ENCODE measurements at regions not wholly inside any gene's neighbourhood (a gene's known extent, or its start where the extent isn't known, plus 50 kb on each side); places are given as distances from the start of the nearest gene placed in this dataset.

DNA sequence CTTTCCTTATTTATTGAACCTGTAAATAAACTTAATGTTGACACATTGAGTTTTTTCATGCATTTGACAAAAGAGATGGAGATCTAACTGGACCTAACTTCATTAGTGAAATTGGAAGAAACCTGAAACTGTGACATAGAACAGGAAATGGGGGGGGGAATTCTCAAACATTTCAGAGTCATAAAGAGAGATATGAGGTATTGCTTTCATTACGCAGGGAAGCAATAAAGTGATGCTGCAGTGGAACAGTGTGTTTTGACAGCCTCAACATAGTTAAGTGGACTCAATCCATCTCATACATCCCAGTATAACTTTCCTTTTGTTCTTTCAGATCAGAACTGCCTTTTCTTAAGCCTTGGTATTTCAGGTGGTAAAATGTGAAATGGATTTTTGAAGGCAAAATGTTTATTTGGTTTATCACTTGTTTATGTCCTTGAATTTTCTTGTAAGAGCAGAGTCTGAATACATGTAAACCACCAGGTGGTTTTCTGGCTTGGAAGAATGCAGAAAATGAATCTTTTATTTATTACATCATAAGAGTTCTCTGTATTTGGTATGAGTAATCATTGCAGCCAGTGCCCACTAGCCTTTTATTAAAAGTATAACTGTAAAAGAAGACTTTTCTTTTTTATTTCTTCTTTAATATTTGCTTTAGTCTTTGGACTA lies 132.5 kb downstream of the ZNF326 start:
- intact Hi-C loops (cut with DNase I; ENCODE audit: low total_unique reads) = no loop called here
- TF ChIP-seq POLR2A (IDR thresholded peaks at IDR 0.05) = no peak
- TF ChIP-seq, protein P1, sequence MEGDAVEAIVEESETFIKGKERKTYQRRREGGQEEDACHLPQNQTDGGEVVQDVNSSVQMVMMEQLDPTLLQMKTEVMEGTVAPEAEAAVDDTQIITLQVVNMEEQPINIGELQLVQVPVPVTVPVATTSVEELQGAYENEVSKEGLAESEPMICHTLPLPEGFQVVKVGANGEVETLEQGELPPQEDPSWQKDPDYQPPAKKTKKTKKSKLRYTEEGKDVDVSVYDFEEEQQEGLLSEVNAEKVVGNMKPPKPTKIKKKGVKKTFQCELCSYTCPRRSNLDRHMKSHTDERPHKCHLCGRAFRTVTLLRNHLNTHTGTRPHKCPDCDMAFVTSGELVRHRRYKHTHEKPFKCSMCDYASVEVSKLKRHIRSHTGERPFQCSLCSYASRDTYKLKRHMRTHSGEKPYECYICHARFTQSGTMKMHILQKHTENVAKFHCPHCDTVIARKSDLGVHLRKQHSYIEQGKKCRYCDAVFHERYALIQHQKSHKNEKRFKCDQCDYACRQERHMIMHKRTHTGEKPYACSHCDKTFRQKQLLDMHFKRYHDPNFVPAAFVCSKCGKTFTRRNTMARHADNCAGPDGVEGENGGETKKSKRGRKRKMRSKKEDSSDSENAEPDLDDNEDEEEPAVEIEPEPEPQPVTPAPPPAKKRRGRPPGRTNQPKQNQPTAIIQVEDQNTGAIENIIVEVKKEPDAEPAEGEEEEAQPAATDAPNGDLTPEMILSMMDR (IDR thresholded peaks at IDR 0.05 in 4 of 5, conservative IDR thresholded peaks at IDR 0.05 in 1 of 5) = no peak
- H3K27ac ChIP-seq = no peak overlapping the region
- no peak overlapping the region for H3K4me3 ChIP-seq
- H3K27me3 ChIP-seq = no peaks in the 10 kb centered on the region
- H3K4me1 ChIP-seq = no peaks in the 10 kb centered on the region
- no peak for ATAC-seq
- H3K36me3 ChIP-seq = no peaks in the 10 kb centered on the region
- H3K9me3 ChIP-seq = no peaks in the 10 kb centered on the region
- in situ Hi-C loops (cut with MboI; ENCODE audit: low sequenced_read_pairs in 4 of 4) = no loop called here
- DNase-seq = no peak

GRCh38 chr1:90126834-90127233 lies 131.9 kb downstream of the ZNF326 start:
- DNase-seq = no peak
- no peak overlapping the region for H3K27ac ChIP-seq
- H3K4me3 ChIP-seq = no peak overlapping the region
- H3K27me3 ChIP-seq = no peaks in the 10 kb centered on the region
- intact Hi-C loops (cut with DNase I; ENCODE audit: low total_unique reads) (no loop called here), in situ Hi-C loops (cut with MboI; ENCODE audit: low sequenced_read_pairs in 4 of 4) (no loop called here)
- no peaks in the 10 kb centered on the region for H3K36me3 ChIP-seq
- H3K9me3 ChIP-seq = no peaks in the 10 kb centered on the region
- no peaks in the 10 kb centered on the region for H3K4me1 ChIP-seq
- no peak for ATAC-seq
- TF ChIP-seq, protein P1 (IDR thresholded peaks at IDR 0.05 in 4 of 5, conservative IDR thresholded peaks at IDR 0.05 in 1 of 5) = no peak
- TF ChIP-seq POLR2A (IDR thresholded peaks at IDR 0.05) = no peak

- Histone ChIP-seq H3K27me3 (peaks cover 0 to 4% (median 0%) of the 10 kb centered on the region in 3 donors), H3K4me1 (no peaks in the 10 kb centered on the region), H3K9me3 (peaks cover 0 to 3% (median 0%) of the 10 kb centered on the region in 3 donors), H3K4me3 (no peak overlapping the region), H3K27ac (no peak overlapping the region), H3K36me3 (no peaks in the 10 kb centered on the region)
- intact Hi-C loops (cut with DNase I; ENCODE audit: low total_unique reads) (no loop called here), in situ Hi-C loops (cut with MboI; ENCODE audit: low sequenced_read_pairs in 4 of 4) (no loop called here)
- DNase-seq = peak in 1 of 2 donors; percentile 12
- TF ChIP-seq POLR2A (IDR thresholded peaks at IDR 0.05) = no peak
- TF ChIP-seq, protein P1 (IDR thresholded peaks at IDR 0.05 in 4 of 5, conservative IDR thresholded peaks at IDR 0.05 in 1 of 5) = no peak
- ATAC-seq = no peak
Measured at GRCh38 chr1:90122654-90123340, 127.9 kb downstream of the ZNF326 start.

DNA sequence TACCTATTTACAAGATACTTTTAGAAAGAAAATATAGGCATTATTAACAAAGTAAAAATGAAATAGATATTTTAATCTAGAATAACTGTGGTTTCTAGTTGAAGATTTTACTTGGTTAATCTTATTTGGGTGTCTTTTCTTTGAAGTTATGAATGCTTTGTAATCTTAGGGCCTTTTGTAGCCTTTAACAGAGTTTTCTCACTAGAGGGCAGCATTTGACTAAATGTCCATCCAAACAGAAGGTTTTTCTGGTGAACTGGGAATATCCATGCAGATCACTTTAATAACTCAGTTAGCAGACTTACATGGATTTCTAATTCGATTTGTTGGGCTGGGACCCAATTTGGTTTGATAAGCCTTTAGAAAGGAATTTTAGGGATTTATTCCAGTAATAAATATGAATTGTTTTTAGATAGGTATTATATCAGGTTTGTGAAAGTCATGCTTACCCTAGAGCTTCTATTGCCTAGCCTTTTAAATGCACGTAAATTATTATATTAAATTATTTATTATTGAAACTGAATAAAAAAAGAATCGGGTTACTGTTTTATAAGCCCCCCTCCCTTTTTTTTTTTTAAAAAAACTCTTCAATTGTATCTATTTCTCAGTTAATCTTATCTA lies 119.7 kb downstream of the ZNF326 start:
- no peak for DNase-seq
- H3K36me3 ChIP-seq = no peaks in the 10 kb centered on the region
- H3K4me3 ChIP-seq = no peak overlapping the region
- in situ Hi-C loops (cut with MboI; ENCODE audit: low sequenced_read_pairs in 4 of 4) = no loop called here
- no peaks in the 10 kb centered on the region for H3K27me3 ChIP-seq
- H3K9me3 ChIP-seq = no peaks in the 10 kb centered on the region
- TF ChIP-seq, protein P1 (IDR thresholded peaks at IDR 0.05 in 4 of 5, conservative IDR thresholded peaks at IDR 0.05 in 1 of 5) = peak in 3 of 5 experiments; percentile 10 to 41 (median 32)
- TF ChIP-seq POLR2A (IDR thresholded peaks at IDR 0.05) = no peak
- no peaks in the 10 kb centered on the region for H3K4me1 ChIP-seq
- H3K27ac ChIP-seq = no peak overlapping the region
- no peak for ATAC-seq
- intact Hi-C loops (cut with DNase I; ENCODE audit: low total_unique reads) = no loop called here
